Fibroblast of lung (primary cell): ENCODE measurements at regions not wholly inside any gene's neighbourhood (a gene's known extent, or its start where the extent isn't known, plus 50 kb on each side); places are given as distances from the start of the nearest gene placed in this dataset.

Experiments
- DNase-seq, 2 donors: peaks; one replicate each; pipeline versions ENCODE4 v3.0.0 to v3.0.0-alpha.2; 2010; ENCODE audit warnings: low read depth in 2 of 2
- H2AFZ ChIP-seq: 2 replicates; pipeline ENCODE4 v1.5.1; 2012; ENCODE audit warnings: low read length, control low read depth, inconsistent platforms
- H3K27ac ChIP-seq: 2 replicates; pipeline ENCODE4 v1.5.1; 2011; ENCODE audit warnings: low read length, control low read depth; ENCODE audit not compliant: insufficient read depth
- H3K27me3 ChIP-seq: 2 replicates; pipeline ENCODE4 v1.5.1; 2011; ENCODE audit warnings: mild to moderate bottlenecking, low read length; ENCODE audit not compliant: control insufficient read depth, insufficient read depth
- H3K36me3 ChIP-seq: 2 replicates; pipeline ENCODE4 v1.5.1; 2011; ENCODE audit warnings: low read length; ENCODE audit not compliant: control insufficient read depth, insufficient read depth
- H3K4me1 ChIP-seq: 2 replicates; pipeline ENCODE4 v1.5.1; 2011; ENCODE audit warnings: low read length; ENCODE audit not compliant: control insufficient read depth, insufficient read depth; ENCODE audit errors: extremely low read depth
- H3K4me2 ChIP-seq: 2 replicates; pipeline ENCODE4 v1.5.1; 2011; ENCODE audit warnings: low read length, control low read depth; ENCODE audit not compliant: insufficient read depth; ENCODE audit errors: extremely low read depth
- H3K4me3 ChIP-seq, 4 experiments: fragments of 200-600 bp in 1 of 4; sonication (generic) in 1 of 4; replicated peaks in 1 of 4; 2 replicates each; pipeline ENCODE4 v1.5.1; 2011 to 2016; ENCODE audit warnings: low read length in 4 of 4, low read depth in 3 of 4, mild to moderate bottlenecking in 3 of 4, control low read depth in 2 of 4, inconsistent platforms in 1 of 4, mixed read lengths in 1 of 4; ENCODE audit not compliant: insufficient read depth in 1 of 4; ENCODE audit errors: control extremely low read depth in 1 of 4
- H3K79me2 ChIP-seq: 2 replicates; pipeline ENCODE4 v1.5.1; 2012; ENCODE audit warnings: mild to moderate bottlenecking, low read length, inconsistent platforms; ENCODE audit not compliant: control insufficient read depth, insufficient read depth
- H3K9ac ChIP-seq: 2 replicates; pipeline ENCODE4 v1.5.1; 2011; ENCODE audit warnings: mild to moderate bottlenecking, low read length, control low read depth; ENCODE audit not compliant: insufficient read depth
- H3K9me3 ChIP-seq: 2 replicates; pipeline ENCODE4 v1.5.1; 2012; ENCODE audit warnings: low read depth, low read length; ENCODE audit not compliant: control insufficient read depth, insufficient read depth
- H4K20me1 ChIP-seq: 2 replicates; pipeline ENCODE4 v1.5.1; 2011; ENCODE audit warnings: low read length; ENCODE audit not compliant: control insufficient read depth, insufficient read depth; ENCODE audit errors: extremely low read depth
- EZH2 ChIP-seq: IDR thresholded peaks from 2 replicates; pipeline ENCODE4 v1.5.1; 2012; ENCODE audit warnings: low read length, control low read depth, mild to moderate bottlenecking; ENCODE audit errors: missing control alignments
- TF ChIP-seq, protein P1 (sequence below), 2 donors: IDR thresholded peaks in 1 of 2; conservative IDR thresholded peaks in 1 of 2; 1 replicate in 1 of 2; 2 replicates in 1 of 2; pipeline ENCODE4 v1.5.1; 2011 to 2012; ENCODE audit warnings: low read length in 2 of 2, control low read depth in 1 of 2, inconsistent platforms in 1 of 2, low read depth in 1 of 2, mild to moderate bottlenecking in 1 of 2

DNA sequence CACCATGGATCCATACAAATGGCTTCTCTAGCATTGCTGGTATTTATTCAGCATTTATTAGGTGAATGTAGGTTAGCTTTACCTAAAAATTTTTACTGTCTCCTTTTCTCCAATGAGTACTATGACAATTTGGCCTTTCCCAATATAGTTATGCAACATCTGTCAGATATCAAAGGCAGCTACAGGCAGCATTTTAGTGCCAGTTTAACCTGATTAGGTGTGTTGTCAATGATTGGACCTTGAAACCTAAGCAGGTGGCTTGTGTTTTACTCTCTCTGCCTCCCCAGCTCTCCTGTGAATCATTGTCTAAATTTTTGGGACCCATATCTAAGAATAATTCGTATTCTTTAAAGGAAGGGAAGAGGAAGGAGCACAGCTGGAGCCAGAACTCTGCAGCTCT lies 228.9 kb downstream of the KBTBD8 start:
- no peak for TF ChIP-seq EZH2
- H3K9me3 ChIP-seq, result no peaks in the 10 kb centered on the region
- no peaks in the 10 kb centered on the region for H3K4me1 ChIP-seq
- H3K79me2 ChIP-seq, result no peaks in the 10 kb centered on the region
- no peak for DNase-seq
- H3K27me3 ChIP-seq, result no peaks in the 10 kb centered on the region
- H3K9ac ChIP-seq, result no peak overlapping the region
- H4K20me1 ChIP-seq, result no peaks in the 10 kb centered on the region
- no peak overlapping the region for H2AFZ ChIP-seq
- no peak overlapping the region for H3K4me3 ChIP-seq
- no peak overlapping the region for H3K27ac ChIP-seq
- H3K36me3 ChIP-seq, result no peaks in the 10 kb centered on the region
- no peak overlapping the region for H3K4me2 ChIP-seq

DNA sequence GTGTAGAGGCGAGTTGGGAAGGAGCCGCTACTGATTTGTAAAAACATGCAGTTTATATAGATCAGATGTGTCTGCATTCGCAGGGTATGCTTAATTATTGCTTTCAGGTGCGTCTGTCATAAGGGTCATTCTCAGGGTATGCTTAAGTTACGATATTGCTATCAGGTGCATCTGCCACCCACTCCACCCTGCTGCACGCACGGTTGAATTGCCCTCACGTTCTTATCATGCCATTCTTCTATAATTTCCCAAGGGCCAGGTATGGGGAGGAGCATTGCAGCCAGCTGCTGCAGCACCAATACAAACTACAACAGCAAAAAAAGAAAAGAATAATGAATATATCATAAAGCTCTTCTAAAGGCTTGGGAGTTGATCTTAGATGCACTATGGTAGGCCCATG lies 230.0 kb downstream of the KBTBD8 start:
- Histone ChIP-seq H3K79me2 (no peaks in the 10 kb centered on the region), H3K9ac (no peak overlapping the region), H3K36me3 (no peaks in the 10 kb centered on the region), H3K27ac (no peak overlapping the region), H4K20me1 (no peaks in the 10 kb centered on the region), H3K9me3 (no peaks in the 10 kb centered on the region), H3K4me3 (no peak overlapping the region), H3K4me2 (no peak overlapping the region), H2AFZ (no peak overlapping the region), H3K4me1 (no peaks in the 10 kb centered on the region), H3K27me3 (no peaks in the 10 kb centered on the region)
- no peak for DNase-seq
- TF ChIP-seq, protein P1, sequence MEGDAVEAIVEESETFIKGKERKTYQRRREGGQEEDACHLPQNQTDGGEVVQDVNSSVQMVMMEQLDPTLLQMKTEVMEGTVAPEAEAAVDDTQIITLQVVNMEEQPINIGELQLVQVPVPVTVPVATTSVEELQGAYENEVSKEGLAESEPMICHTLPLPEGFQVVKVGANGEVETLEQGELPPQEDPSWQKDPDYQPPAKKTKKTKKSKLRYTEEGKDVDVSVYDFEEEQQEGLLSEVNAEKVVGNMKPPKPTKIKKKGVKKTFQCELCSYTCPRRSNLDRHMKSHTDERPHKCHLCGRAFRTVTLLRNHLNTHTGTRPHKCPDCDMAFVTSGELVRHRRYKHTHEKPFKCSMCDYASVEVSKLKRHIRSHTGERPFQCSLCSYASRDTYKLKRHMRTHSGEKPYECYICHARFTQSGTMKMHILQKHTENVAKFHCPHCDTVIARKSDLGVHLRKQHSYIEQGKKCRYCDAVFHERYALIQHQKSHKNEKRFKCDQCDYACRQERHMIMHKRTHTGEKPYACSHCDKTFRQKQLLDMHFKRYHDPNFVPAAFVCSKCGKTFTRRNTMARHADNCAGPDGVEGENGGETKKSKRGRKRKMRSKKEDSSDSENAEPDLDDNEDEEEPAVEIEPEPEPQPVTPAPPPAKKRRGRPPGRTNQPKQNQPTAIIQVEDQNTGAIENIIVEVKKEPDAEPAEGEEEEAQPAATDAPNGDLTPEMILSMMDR (conservative IDR thresholded peaks at IDR 0.05 in 1 of 2, IDR thresholded peaks at IDR 0.05 in 1 of 2; ENCODE audit: low read depth in 1 of 2, low read length in 2 of 2), result no peak
- TF ChIP-seq EZH2, result no peak

DNA sequence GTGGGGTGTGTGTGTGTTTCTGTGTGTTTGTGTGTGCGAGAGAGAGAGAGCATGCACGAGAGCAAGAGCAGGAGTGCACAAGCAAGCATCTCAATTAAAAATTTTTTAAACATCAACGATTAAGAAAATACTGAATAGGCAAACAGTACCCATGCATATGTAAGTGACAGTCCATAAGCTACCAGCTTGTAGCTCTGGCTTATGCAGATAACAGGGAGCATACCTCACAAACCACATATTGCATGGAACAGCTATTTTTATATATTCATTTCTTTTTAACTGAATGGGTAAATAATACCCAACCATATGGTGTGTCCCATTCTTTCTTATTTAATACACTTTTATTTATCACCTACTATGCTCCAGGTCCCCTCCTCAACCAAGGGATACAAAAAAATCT lies 234.5 kb downstream of the KBTBD8 start:
- Histone ChIP-seq H3K9ac (no peak overlapping the region), H3K79me2 (no peaks in the 10 kb centered on the region), H3K36me3 (no peaks in the 10 kb centered on the region), H3K4me2 (no peak overlapping the region), H3K27ac (no peak overlapping the region), H3K27me3 (no peaks in the 10 kb centered on the region), H4K20me1 (no peaks in the 10 kb centered on the region), H3K9me3 (no peaks in the 10 kb centered on the region), H3K4me3 (no peak overlapping the region), H3K4me1 (no peaks in the 10 kb centered on the region), H2AFZ (no peak overlapping the region)
- TF ChIP-seq EZH2, result no peak
- TF ChIP-seq, protein P1 (conservative IDR thresholded peaks at IDR 0.05 in 1 of 2, IDR thresholded peaks at IDR 0.05 in 1 of 2; ENCODE audit: low read depth in 1 of 2, low read length in 2 of 2), result no peak
- DNase-seq, result no peak
